OCI-LY7 (cell line): ENCODE measurements at regions not wholly inside any gene's neighbourhood (a gene's known extent, or its start where the extent isn't known, plus 50 kb on each side); places are given as distances from the start of the nearest gene placed in this dataset.

Experiments
- BruUV-seq: library from RNA; stranded (reverse); fragments of 400-500 nt; replicated peaks from 2 replicates; lab custom pipeline; 2021; lab: Mats Ljungman, UMichigan
- CTCF ChIA-PET: fragments of 300-600 bp; sonication (Branson Sonifier 250); formaldehyde crosslinking; loops from one replicate; lab custom pipeline; 2022; ENCODE audit warnings: antibody characterized with exemption; ENCODE audit not compliant: unreplicated experiment; lab: Charles Lee
- POLR2A ChIA-PET: fragments of 300-600 bp; sonication (Branson Sonifier 250); formaldehyde crosslinking; loops from one replicate; lab custom pipeline; 2022; ENCODE audit warnings: antibody characterized with exemption; lab: Charles Lee
- DNase-seq: peaks from one replicate; pipeline ENCODE4 v3.0.0-alpha.2; 2015; ENCODE audit warnings: low spot score
- H2AFZ ChIP-seq: fragments of 200-600 bp; sonication (generic), shearing (Covaris generic); 2 replicates; pipeline ENCODE4 v1.6.1; 2014; ENCODE audit warnings: mild to moderate bottlenecking, antibody characterized with exemption, low read length, moderate library complexity
- H3K27ac ChIP-seq: fragments of 200-600 bp; sonication (generic); 2 replicates; pipeline ENCODE4 v1.5.1; 2014; ENCODE audit warnings: mixed run types, low read depth, mild to moderate bottlenecking, moderate library complexity, low read length, inconsistent platforms; ENCODE audit not compliant: poor library complexity, severe bottlenecking
- H3K36me3 ChIP-seq: fragments of 200-600 bp; sonication (generic); 2 replicates; pipeline ENCODE4 v1.6.1; 2014; ENCODE audit warnings: mild to moderate bottlenecking, antibody characterized with exemption, low read length, moderate library complexity, mixed read lengths; ENCODE audit not compliant: insufficient read depth
- H3K4me1 ChIP-seq: fragments of 200-600 bp; sonication (generic); 2 replicates; pipeline ENCODE4 v1.5.1; 2014; ENCODE audit warnings: mild to moderate bottlenecking, low read length; ENCODE audit not compliant: insufficient read depth, poor library complexity, severe bottlenecking
- H3K4me2 ChIP-seq: fragments of 200-600 bp; sonication (generic); 2 replicates; pipeline ENCODE4 v1.6.1; 2014; ENCODE audit warnings: mild to moderate bottlenecking, low read length
- H3K4me3 ChIP-seq: fragments of 200-600 bp; sonication (generic); 2 replicates; pipeline ENCODE4 v1.5.1; 2014; ENCODE audit warnings: mild to moderate bottlenecking, low read depth, low read length; ENCODE audit not compliant: poor library complexity, severe bottlenecking
- H3K79me2 ChIP-seq: fragments of 200-600 bp; sonication (generic); 2 replicates; pipeline ENCODE4 v1.6.1; 2016; ENCODE audit warnings: low read depth, mild to moderate bottlenecking, low read length, moderate library complexity, mixed read lengths; ENCODE audit not compliant: insufficient read depth
- H3K9me2 ChIP-seq: fragments of 200-600 bp; sonication (generic); 2 replicates; pipeline ENCODE4 v1.6.1; 2016; ENCODE audit warnings: mild to moderate bottlenecking, low read length, mixed read lengths; ENCODE audit not compliant: insufficient read depth
- H3K9me3 ChIP-seq: fragments of 200-600 bp; sonication (generic); 2 replicates; pipeline ENCODE4 v1.6.1; 2014; ENCODE audit warnings: mild to moderate bottlenecking, mixed run types, low read length, mixed read lengths
- H4K20me1 ChIP-seq: fragments of 200-600 bp; sonication (generic); 2 replicates; pipeline ENCODE4 v1.6.1; 2014; ENCODE audit warnings: mild to moderate bottlenecking, antibody characterized with exemption, low read length, moderate library complexity, mixed read lengths; ENCODE audit not compliant: insufficient read depth
- EZH2phosphoT487 ChIP-seq: fragments of 200-600 bp; sonication (generic); IDR thresholded peaks from 2 replicates; pipeline ENCODE4 v1.6.1; 2018; ENCODE audit warnings: low read depth, borderline replicate concordance, mild to moderate bottlenecking, mixed run types, antibody characterized with exemption, low read length, moderate library complexity, mixed read lengths
- intact Hi-C: fragments of 100-400 bp; cut with micrococcal nuclease; formaldehyde crosslinking; loops from one replicate; pipeline ENCODE4 v1.10.0; 2022; ENCODE audit not compliant: unreplicated experiment
- TF ChIP-seq, protein P1 (sequence below): fragments of 200-600 bp; sonication (generic); conservative IDR thresholded peaks from 2 replicates; pipeline ENCODE4 v1.5.1; 2014; ENCODE audit warnings: mild to moderate bottlenecking, antibody characterized with exemption, low read length, moderate library complexity, mixed read lengths

DNA sequence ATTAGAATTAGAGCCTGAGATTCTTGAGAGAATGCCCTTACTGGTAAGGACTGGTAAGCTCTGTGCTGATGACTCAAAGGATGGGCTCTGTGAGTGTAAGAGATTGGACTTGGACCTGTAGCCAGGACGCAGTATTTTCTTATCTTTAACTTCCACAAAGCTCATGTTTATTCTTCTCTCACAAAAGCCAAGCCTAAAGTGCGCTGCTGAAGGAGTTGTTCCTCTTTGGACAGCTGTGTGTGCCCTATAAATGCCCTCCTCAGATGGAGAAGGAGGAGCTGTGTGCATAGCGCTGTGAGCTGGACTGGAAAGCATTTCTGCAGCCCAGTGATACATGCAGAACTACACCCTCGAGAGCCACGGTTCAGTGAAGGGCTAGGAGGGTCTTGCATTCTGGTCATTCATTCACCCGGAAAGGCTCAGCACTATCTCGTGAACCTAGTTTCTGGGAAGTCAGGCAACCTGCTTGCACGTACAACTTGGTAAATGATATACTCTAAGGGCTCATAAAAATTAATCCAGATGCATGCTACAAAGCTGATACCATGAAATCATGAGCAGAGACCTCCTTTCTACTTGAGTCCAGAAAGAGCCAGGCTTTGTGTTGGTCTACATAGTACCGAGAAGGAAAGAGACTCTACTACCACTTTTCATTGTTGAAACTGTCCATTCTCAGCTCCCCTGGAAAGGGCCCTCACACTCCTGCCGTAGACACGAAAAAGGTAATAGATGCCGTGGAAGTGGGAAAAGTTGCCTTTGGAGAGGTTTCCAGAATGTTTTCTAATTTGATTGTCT lies 103.0 kb upstream of the TBL1XR1 start:
- H3K9me3 ChIP-seq = no peaks in the 10 kb centered on the region
- H3K4me3 ChIP-seq = no peak overlapping the region
- H3K4me1 ChIP-seq = peaks cover 8% of the 10 kb centered on the region
- CTCF ChIA-PET = interaction anchor here (1.0 kb wide), 1 partner anchor 25 kb away, joined by 3 read pairs; no protein-coding TSS in a partner anchor
- no peaks in the 10 kb centered on the region for H4K20me1 ChIP-seq
- H3K9me2 ChIP-seq = no peaks in the 10 kb centered on the region
- H3K27ac ChIP-seq = no peak overlapping the region
- H2AFZ ChIP-seq = peak overlapping the region; percentile 42; the same call in 1 of the 2 replicates
- POLR2A ChIA-PET = interaction anchor here (0.6 to 2.2 kb wide), 6 partner anchors 12 to 302 kb away, joined by 3 to 7 read pairs (median 3); no protein-coding TSS in a partner anchor
- peak; percentile 27 for DNase-seq
- H3K4me2 ChIP-seq = peak overlapping the region; percentile 36; the same call in 1 of the 2 replicates
- no peaks in the 10 kb centered on the region for H3K79me2 ChIP-seq
- BruUV-seq = no TSS peak
- intact Hi-C loops = no loop called here
- H3K36me3 ChIP-seq = no peaks in the 10 kb centered on the region
- no peak for TF ChIP-seq EZH2phosphoT487
- TF ChIP-seq, protein P1, sequence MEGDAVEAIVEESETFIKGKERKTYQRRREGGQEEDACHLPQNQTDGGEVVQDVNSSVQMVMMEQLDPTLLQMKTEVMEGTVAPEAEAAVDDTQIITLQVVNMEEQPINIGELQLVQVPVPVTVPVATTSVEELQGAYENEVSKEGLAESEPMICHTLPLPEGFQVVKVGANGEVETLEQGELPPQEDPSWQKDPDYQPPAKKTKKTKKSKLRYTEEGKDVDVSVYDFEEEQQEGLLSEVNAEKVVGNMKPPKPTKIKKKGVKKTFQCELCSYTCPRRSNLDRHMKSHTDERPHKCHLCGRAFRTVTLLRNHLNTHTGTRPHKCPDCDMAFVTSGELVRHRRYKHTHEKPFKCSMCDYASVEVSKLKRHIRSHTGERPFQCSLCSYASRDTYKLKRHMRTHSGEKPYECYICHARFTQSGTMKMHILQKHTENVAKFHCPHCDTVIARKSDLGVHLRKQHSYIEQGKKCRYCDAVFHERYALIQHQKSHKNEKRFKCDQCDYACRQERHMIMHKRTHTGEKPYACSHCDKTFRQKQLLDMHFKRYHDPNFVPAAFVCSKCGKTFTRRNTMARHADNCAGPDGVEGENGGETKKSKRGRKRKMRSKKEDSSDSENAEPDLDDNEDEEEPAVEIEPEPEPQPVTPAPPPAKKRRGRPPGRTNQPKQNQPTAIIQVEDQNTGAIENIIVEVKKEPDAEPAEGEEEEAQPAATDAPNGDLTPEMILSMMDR = no peak

DNA sequence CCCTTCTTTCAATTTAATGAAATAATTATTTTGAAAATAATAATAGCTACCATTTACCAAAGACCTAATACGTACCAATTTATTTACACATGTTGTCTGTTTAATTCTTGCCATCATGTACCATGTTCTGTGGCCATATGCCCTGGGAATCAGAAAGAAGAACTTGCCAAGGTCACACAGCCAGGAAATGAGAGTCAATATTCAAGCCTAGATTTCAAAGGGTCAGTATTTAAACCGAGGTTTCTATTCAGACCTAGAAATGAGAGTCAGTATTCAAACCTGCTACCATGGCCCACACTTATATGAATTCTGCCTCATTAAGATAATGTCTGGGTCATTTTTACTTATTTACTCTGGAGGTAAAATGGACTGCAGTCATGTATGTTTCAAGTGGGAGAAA lies 103.6 kb upstream of the TBL1XR1 start:
- ChIA-PET POLR2A (interaction anchor here (0.6 to 2.2 kb wide), 6 partner anchors 11 to 143 kb away, joined by 3 to 7 read pairs (median 4); no protein-coding TSS in a partner anchor), CTCF (interaction anchor here (1.0 kb wide), 1 partner anchor 24 kb away, joined by 3 read pairs; no protein-coding TSS in a partner anchor)
- TF ChIP-seq, protein P1 = no peak
- no peak for TF ChIP-seq EZH2phosphoT487
- Histone ChIP-seq H3K79me2 (no peaks in the 10 kb centered on the region), H3K4me2 (no peak overlapping the region), H3K27ac (no peak overlapping the region), H2AFZ (no peak overlapping the region; the same call in 1 of the 2 replicates), H3K4me1 (peaks cover 14% of the 10 kb centered on the region), H3K9me2 (no peaks in the 10 kb centered on the region), H3K9me3 (no peaks in the 10 kb centered on the region), H4K20me1 (no peaks in the 10 kb centered on the region), H3K4me3 (no peak overlapping the region), H3K36me3 (no peaks in the 10 kb centered on the region)
- intact Hi-C loops = no loop called here
- BruUV-seq = no TSS peak
- DNase-seq = no peak
